Aorta (tissue), 5 donors: ENCODE measurements at regions not wholly inside any gene's neighbourhood (a gene's known extent, or its start where the extent isn't known, plus 50 kb on each side); places are given as distances from the start of the nearest gene placed in this dataset.

ENCODE experiments used
- ATAC-seq: fragments of 200-7000 bp; cut with Tn5 transposase; one replicate; pipeline ENCODE4 v1.9.1; 2022; ENCODE audit warnings: moderate library complexity; ENCODE audit not compliant: low FRiP score
- DNase-seq, 2 donors: peaks; one replicate each; pipeline ENCODE4 v3.0.0-alpha.2; 2020
- H3K27ac ChIP-seq, 2 donors: one replicate each; pipeline ENCODE4 v1.5.1; 2013; ENCODE audit warnings: low read length in 2 of 2, mild to moderate bottlenecking in 2 of 2, moderate library complexity in 2 of 2, control low read depth in 1 of 2, inconsistent platforms in 1 of 2, low read depth in 1 of 2
- H3K27me3 ChIP-seq, 2 donors: one replicate each; pipeline ENCODE4 v1.6.1; 2013; ENCODE audit warnings: control low read depth in 1 of 2, low read length in 1 of 2, mild to moderate bottlenecking in 1 of 2, moderate library complexity in 1 of 2; ENCODE audit not compliant: insufficient read depth in 2 of 2, control insufficient read depth in 1 of 2
- H3K36me3 ChIP-seq, 2 donors: one replicate each; pipeline ENCODE4 v1.6.1; 2013; ENCODE audit warnings: control low read depth in 1 of 2, low read length in 1 of 2, mild to moderate bottlenecking in 1 of 2; ENCODE audit not compliant: insufficient read depth in 2 of 2, control insufficient read depth in 1 of 2
- H3K4me1 ChIP-seq, 2 donors: one replicate each; pipeline ENCODE4 v1.6.1; 2013; ENCODE audit warnings: low read length in 2 of 2, control low read depth in 1 of 2, mild to moderate bottlenecking in 1 of 2, moderate library complexity in 1 of 2; ENCODE audit not compliant: insufficient read depth in 2 of 2, control insufficient read depth in 1 of 2
- H3K4me3 ChIP-seq, 2 donors: one replicate each; pipeline ENCODE4 v1.5.1; 2013; ENCODE audit warnings: low read length in 2 of 2, control low read depth in 1 of 2, mild to moderate bottlenecking in 1 of 2
- H3K9me3 ChIP-seq: one replicate; pipeline ENCODE4 v1.6.1; 2013; ENCODE audit warnings: mild to moderate bottlenecking, low read length; ENCODE audit not compliant: control insufficient read depth
- WGBS, 2 donors: extraction: QIAGEN DNeasy Blood & Tissue Kit; methylation state at CpG; one replicate each; pipeline ENCODE4 v1.1.7; 2013; 5-methylcytosine and 5-hydroxymethylcytosine counted together
- intact Hi-C, 2 donors: fragments of 100-400 bp; cut with DNase I; formaldehyde crosslinking; loops; one replicate each; pipeline versions ENCODE4 v1.14.2 to v1.15.0; 2022
- donor health status: healthy with polysubstance abuse.
- donor health status: Bipolar disorder and iron deficiency.
- donor health status: DM: no; HTN: no; CAD: no.
- donor health status: DM: no; HTN: no; CAD: no.
- donor health status: DM: yes; HTN: yes; CAD: no.

DNA sequence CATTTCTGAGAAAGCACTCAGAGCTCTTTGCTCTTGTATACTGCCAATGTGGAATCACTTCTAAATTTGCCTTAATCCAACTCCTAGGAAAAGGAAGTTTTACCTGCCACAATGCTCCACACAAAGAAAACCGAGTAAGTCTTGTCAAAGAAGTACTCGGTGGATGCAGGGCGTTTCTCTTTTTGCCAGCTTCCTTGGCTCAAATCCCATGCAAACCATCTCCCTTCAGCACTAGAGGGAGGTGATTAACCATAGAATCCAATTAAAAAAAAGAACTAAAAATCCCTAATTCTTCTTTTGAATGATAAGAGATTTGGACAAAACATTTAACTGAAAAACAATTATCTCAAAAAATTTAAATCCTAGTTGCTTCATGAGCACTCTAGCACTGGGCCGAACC is 129.0 kb downstream of the RPRM start:
- DNase-seq (no peak), ATAC-seq (no peak)
- Histone ChIP-seq H3K36me3 (no peaks in the 10 kb centered on the region), H3K4me3 (no peak overlapping the region), H3K9me3 (no peaks in the 10 kb centered on the region), H3K27me3 (no peaks in the 10 kb centered on the region), H3K27ac (no peak overlapping the region), H3K4me1 (no peaks in the 10 kb centered on the region)
- 74% methylated on average over 4 of the region's 4 CpGs for WGBS, 2 donors
- intact Hi-C loops = no loop called here

- H3K4me3 ChIP-seq = no peak overlapping the region
- H3K27ac ChIP-seq = no peak overlapping the region
- intact Hi-C loops = no loop called here
- H3K27me3 ChIP-seq = no peaks in the 10 kb centered on the region
- DNase-seq = no peak
- ATAC-seq = no peak
- H3K36me3 ChIP-seq = no peaks in the 10 kb centered on the region
- H3K4me1 ChIP-seq = no peaks in the 10 kb centered on the region
- whole genome bisulfite sequencing, 2 donors = 2 to 9% methylated on average over 2 of the region's 2 CpGs
- no peaks in the 10 kb centered on the region for H3K9me3 ChIP-seq
Measured at GRCh38 chr2:153347818-153348495, 130.6 kb downstream of the RPRM start.

- Histone ChIP-seq H3K27me3 (no peaks in the 10 kb centered on the region), H3K4me3 (no peak overlapping the region), H3K36me3 (no peaks in the 10 kb centered on the region), H3K9me3 (no peaks in the 10 kb centered on the region), H3K4me1 (no peaks in the 10 kb centered on the region), H3K27ac (no peak overlapping the region)
- ATAC-seq = no peak
- no peak for DNase-seq
- intact Hi-C loops = no loop called here
Measured at GRCh38 chr2:153320879-153321278, 157.7 kb downstream of the RPRM start.

DNA sequence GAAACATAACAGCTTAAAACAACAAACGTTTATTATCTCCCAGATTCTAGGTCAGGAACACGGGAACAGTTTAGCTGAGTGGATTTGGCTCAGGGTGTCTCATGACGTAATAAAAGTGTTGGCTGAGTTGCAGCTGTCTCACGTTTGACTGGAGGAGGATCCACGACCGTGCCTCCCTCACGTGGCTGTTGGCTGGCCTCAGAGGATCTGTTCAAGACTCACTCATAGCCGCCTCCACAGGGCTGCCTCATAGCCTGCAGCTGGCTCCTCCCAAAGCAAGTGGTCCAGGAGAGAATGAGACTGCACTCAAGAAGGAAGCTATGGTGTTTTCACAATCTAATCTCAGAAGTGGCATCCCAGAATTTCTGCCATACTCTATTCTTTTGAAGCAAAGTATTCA is 167.1 kb downstream of the RPRM start:
- Histone ChIP-seq H3K4me3 (no peak overlapping the region), H3K9me3 (no peaks in the 10 kb centered on the region), H3K27ac (no peak overlapping the region), H3K36me3 (no peaks in the 10 kb centered on the region), H3K4me1 (no peaks in the 10 kb centered on the region), H3K27me3 (no peaks in the 10 kb centered on the region)
- ATAC-seq (no peak), DNase-seq (peak in 1 of 2 donors; percentile 41)
- WGBS, 2 donors = 46 to 47% methylated on average over 8 of the region's 8 CpGs
- intact Hi-C loops = no loop called here

GRCh38 chr2:153308466-153308865 is 170.1 kb downstream of the RPRM start:
- intact Hi-C loops = no loop called here
- Histone ChIP-seq H3K4me3 (no peak overlapping the region), H3K27me3 (no peaks in the 10 kb centered on the region), H3K27ac (no peak overlapping the region), H3K9me3 (no peaks in the 10 kb centered on the region), H3K4me1 (no peaks in the 10 kb centered on the region), H3K36me3 (no peaks in the 10 kb centered on the region)
- DNase-seq (no peak), ATAC-seq (no peak)
- WGBS, 2 donors = 26 to 39% methylated on average over 2 of the region's 2 CpGs

GRCh38 chr2:153307223-153307622 is 171.3 kb downstream of the RPRM start:
- Histone ChIP-seq H3K27ac (no peak overlapping the region), H3K27me3 (no peaks in the 10 kb centered on the region), H3K9me3 (no peaks in the 10 kb centered on the region), H3K36me3 (no peaks in the 10 kb centered on the region), H3K4me3 (no peak overlapping the region), H3K4me1 (no peaks in the 10 kb centered on the region)
- DNase-seq (no peak), ATAC-seq (no peak)
- intact Hi-C loops = no loop called here
- 53 to 61% methylated on average over 3 of the region's 3 CpGs for WGBS, 2 donors

DNA sequence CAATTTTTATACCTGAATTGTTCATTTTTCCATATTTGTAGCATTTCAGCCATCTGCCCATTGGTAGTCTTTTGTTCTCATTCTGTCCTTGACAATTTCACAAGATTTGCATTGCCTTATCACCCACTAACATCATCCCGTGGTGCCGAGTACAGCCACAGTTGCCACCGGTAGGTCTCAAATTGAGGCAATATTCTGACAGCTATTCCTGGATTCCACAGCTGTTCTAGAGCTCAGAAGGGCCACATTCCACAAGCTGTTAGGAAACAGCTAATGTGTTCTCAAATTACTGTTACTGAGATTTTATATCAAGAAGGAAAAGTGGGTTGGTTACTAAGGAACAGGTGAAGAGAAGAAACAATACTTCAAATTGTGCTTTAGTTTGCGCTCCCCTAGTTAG is 178.8 kb downstream of the RPRM start:
- H3K36me3 ChIP-seq = no peaks in the 10 kb centered on the region
- no peaks in the 10 kb centered on the region for H3K27me3 ChIP-seq
- ATAC-seq = no peak
- 86 to 87% methylated on average over 4 of the region's 4 CpGs for WGBS, 2 donors
- DNase-seq = no peak
- H3K4me3 ChIP-seq = no peak overlapping the region
- intact Hi-C loops = no loop called here
- no peak overlapping the region for H3K27ac ChIP-seq
- H3K4me1 ChIP-seq = no peaks in the 10 kb centered on the region
- no peaks in the 10 kb centered on the region for H3K9me3 ChIP-seq

- intact Hi-C loops = no loop called here
- Histone ChIP-seq H3K36me3 (no peaks in the 10 kb centered on the region), H3K4me3 (no peak overlapping the region), H3K9me3 (no peaks in the 10 kb centered on the region), H3K27ac (no peak overlapping the region), H3K27me3 (no peaks in the 10 kb centered on the region), H3K4me1 (no peaks in the 10 kb centered on the region)
- ATAC-seq (no peak), DNase-seq (no peak)
- 81 to 82% methylated on average over 3 of the region's 3 CpGs for WGBS, 2 donors
Measured at GRCh38 chr2:153299217-153299616, 179.3 kb downstream of the RPRM start.

DNA sequence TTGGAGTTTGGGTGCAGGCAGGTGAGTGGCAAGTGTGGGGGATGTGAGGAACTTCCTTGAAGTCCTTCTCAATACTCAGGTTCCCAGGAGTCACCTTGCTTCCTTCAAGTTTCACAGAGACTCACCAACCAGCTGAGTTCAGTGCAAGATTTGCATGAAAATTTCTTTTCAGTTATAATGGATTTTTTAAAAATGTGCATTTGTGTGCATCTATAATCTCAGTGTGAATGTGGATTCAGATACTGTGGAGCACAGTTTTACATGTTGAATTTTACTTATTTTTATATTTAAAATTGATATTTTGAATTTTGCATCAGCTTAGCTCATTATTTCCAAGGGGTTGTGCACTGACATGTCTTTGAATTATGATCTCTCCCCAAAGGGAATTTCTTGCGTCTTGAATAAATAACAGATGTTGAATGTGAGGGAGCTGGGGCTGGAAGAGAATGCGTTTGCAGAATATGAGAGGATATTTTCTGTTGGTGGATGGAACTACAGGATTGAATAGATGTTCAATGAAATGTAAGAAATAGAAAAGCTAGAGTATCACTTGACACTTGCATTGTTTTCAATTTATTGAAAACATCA is 184.3 kb downstream of the RPRM start:
- 2 to 3% methylated on average over 2 of the region's 2 CpGs for WGBS, 2 donors
- Histone ChIP-seq H3K27ac (no peak overlapping the region), H3K4me1 (no peaks in the 10 kb centered on the region), H3K9me3 (no peaks in the 10 kb centered on the region), H3K27me3 (no peaks in the 10 kb centered on the region), H3K36me3 (no peaks in the 10 kb centered on the region), H3K4me3 (no peak overlapping the region)
- DNase-seq (no peak), ATAC-seq (no peak)
- intact Hi-C loops = no loop called here
